Cardiac muscle cell (in vitro differentiated cells and primary cell): ENCODE measurements at regions not wholly inside any gene's neighbourhood (a gene's known extent, or its start where the extent isn't known, plus 50 kb on each side); places are given as distances from the start of the nearest gene placed in this dataset.

Experiments used
- DNase-seq, 2 donors: peaks; one replicate each; pipeline versions ENCODE4 v3.0.0 to v3.0.0-alpha.2; 2010 to 2017; ENCODE audit warnings: low read depth in 1 of 2, low spot score in 1 of 2
- H3K27ac ChIP-seq: fragments of 200-600 bp; sonication (generic); 2 replicates; pipeline ENCODE4 v1.5.1; 2016
- H3K27me3 ChIP-seq: fragments of 200-600 bp; sonication (generic); 2 replicates; pipeline ENCODE4 v1.6.0; 2016; ENCODE audit warnings: control low read depth
- H3K36me3 ChIP-seq: fragments of 200-600 bp; sonication (generic); 2 replicates; pipeline ENCODE4 v1.5.1; 2016; ENCODE audit warnings: control low read depth
- H3K4me1 ChIP-seq: fragments of 200-600 bp; sonication (generic); 2 replicates; pipeline ENCODE4 v1.8.1; 2017; ENCODE audit warnings: low read depth, mild to moderate bottlenecking, mixed run types
- H3K4me3 ChIP-seq: fragments of 200-600 bp; sonication (generic); 2 replicates; pipeline ENCODE4 v1.5.1; 2016; ENCODE audit warnings: mild to moderate bottlenecking
- H3K9me3 ChIP-seq: fragments of 200-600 bp; sonication (generic); 2 replicates; pipeline ENCODE4 v1.5.1; 2017; ENCODE audit warnings: low read depth, mild to moderate bottlenecking, control low read depth
- TF ChIP-seq, protein P1 (sequence below): IDR thresholded peaks from 2 replicates; pipeline ENCODE4 v1.5.1; 2012; ENCODE audit warnings: low read depth, mild to moderate bottlenecking, low read length

DNA sequence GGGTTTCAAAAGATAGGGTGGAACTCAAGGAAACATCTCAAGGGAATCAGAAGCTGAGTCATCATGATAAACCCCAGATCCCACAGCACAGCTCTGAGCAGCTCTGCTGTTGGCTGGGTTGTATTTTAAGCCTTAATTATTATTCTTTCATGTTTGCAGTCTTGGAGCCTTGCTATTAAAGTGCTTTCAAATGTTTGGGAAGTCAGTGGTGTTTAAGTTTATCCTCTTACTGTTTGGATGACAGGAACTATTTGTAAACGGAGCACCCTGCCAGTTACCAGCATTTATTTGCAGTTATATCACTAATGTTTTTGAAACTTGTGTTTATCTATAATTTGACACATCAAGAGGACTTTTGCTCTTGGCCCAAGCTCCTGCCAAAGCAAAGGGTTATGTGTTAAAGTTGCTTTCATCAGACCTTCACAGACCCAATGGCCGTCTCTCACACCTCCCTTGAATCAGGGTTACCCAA lies 141.1 kb upstream of the SPDL1 start:
- Histone ChIP-seq H3K9me3 (no peaks in the 10 kb centered on the region), H3K27me3 (no peaks in the 10 kb centered on the region), H3K4me3 (no peak overlapping the region), H3K36me3 (no peaks in the 10 kb centered on the region), H3K27ac (no peak overlapping the region), H3K4me1 (peaks cover 19% of the 10 kb centered on the region)
- peak in 1 of 2 donors; percentile 48 for DNase-seq
- TF ChIP-seq, protein P1, sequence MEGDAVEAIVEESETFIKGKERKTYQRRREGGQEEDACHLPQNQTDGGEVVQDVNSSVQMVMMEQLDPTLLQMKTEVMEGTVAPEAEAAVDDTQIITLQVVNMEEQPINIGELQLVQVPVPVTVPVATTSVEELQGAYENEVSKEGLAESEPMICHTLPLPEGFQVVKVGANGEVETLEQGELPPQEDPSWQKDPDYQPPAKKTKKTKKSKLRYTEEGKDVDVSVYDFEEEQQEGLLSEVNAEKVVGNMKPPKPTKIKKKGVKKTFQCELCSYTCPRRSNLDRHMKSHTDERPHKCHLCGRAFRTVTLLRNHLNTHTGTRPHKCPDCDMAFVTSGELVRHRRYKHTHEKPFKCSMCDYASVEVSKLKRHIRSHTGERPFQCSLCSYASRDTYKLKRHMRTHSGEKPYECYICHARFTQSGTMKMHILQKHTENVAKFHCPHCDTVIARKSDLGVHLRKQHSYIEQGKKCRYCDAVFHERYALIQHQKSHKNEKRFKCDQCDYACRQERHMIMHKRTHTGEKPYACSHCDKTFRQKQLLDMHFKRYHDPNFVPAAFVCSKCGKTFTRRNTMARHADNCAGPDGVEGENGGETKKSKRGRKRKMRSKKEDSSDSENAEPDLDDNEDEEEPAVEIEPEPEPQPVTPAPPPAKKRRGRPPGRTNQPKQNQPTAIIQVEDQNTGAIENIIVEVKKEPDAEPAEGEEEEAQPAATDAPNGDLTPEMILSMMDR: no peak

- no peaks in the 10 kb centered on the region for H3K9me3 ChIP-seq
- peaks cover 4% of the 10 kb centered on the region for H3K27me3 ChIP-seq
- H3K4me3 ChIP-seq: no peak overlapping the region
- DNase-seq: no peak
- TF ChIP-seq, protein P1: no peak
- H3K27ac ChIP-seq: no peak overlapping the region
- H3K4me1 ChIP-seq: peaks cover 19% of the 10 kb centered on the region
- H3K36me3 ChIP-seq: no peaks in the 10 kb centered on the region
Observed at GRCh38 chr5:169440107-169440705, 139.3 kb upstream of the SLIT3 start.

- DNase-seq: no peak
- peaks cover 19% of the 10 kb centered on the region for H3K4me1 ChIP-seq
- H3K36me3 ChIP-seq: no peaks in the 10 kb centered on the region
- H3K27ac ChIP-seq: no peak overlapping the region
- TF ChIP-seq, protein P1: no peak
- no peaks in the 10 kb centered on the region for H3K9me3 ChIP-seq
- H3K4me3 ChIP-seq: no peak overlapping the region
- H3K27me3 ChIP-seq: peaks cover 4% of the 10 kb centered on the region
Observed at GRCh38 chr5:169439362-169439761, 138.4 kb upstream of the SLIT3 start.

DNA sequence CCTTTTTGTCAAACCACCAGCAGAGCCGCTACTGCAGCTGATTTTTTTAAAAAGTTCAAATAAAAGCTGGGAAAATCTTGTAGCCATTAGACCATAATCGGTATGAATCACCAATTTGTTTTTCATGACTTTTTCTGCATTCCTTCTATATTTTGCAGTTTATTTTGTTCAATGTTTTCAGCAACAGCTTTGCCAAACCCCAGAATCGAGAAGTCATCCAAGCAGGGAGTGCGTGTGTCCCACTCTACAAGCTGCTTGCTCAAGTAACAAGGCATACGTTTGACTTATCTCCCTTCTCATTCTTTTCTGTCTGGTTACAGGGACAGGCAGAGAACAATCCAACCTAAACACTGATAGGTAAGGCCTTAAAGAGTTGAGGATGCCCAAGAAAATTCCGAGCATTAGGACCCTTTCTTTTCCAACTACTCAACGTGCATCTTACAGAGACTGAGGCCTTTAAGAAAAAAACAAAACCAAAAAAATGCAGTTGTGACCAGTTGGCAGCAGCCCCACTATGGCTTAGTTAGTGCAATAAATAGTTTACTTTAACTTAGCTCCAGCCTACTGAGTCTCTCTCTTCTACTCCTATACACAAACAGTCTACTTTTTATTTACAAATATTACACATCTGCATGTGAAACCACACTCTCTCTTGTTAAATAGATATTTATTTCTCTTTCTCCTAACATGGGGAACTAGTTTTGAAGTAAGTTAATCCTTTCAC lies 134.7 kb upstream of the SLIT3 start:
- Histone ChIP-seq H3K27ac (no peak overlapping the region), H3K27me3 (peaks cover 4% of the 10 kb centered on the region), H3K4me3 (no peak overlapping the region), H3K36me3 (no peaks in the 10 kb centered on the region), H3K4me1 (peaks cover 2% of the 10 kb centered on the region), H3K9me3 (no peaks in the 10 kb centered on the region)
- DNase-seq: no peak
- TF ChIP-seq, protein P1: no peak

DNA sequence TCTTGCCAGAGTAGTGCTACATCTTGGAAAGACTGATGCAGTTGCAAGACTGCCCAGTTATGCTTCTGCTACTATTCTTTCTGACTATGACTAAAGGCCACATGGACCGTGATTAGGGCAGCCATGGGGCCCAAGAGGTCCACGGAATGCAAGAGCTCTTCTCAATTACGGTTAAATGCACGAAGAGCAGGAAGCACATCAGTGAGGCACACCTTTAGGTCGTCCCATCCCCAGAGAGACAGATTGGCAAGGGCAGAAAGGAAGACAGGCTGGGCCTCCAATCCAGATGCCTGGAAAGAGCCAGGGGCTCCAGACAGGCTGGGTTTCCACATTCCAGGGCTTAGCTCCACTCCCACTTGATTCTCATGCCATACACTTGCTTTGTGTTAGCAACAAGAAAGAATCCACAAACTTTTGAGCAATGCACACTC lies 132.3 kb upstream of the SLIT3 start:
- no peak overlapping the region for H3K4me3 ChIP-seq
- H3K27me3 ChIP-seq: peaks cover 4% of the 10 kb centered on the region
- TF ChIP-seq, protein P1: no peak
- H3K36me3 ChIP-seq: no peaks in the 10 kb centered on the region
- H3K9me3 ChIP-seq: no peaks in the 10 kb centered on the region
- no peak overlapping the region for H3K27ac ChIP-seq
- H3K4me1 ChIP-seq: peaks cover 4% of the 10 kb centered on the region
- DNase-seq: no peak
